ENCODE measurements at regions not wholly inside any gene's neighbourhood (a gene's known extent, or its start where the extent isn't known, plus 50 kb on each side); places are given as distances from the start of the nearest gene placed in this dataset.

- TF ChIP-seq, protein P1, sequence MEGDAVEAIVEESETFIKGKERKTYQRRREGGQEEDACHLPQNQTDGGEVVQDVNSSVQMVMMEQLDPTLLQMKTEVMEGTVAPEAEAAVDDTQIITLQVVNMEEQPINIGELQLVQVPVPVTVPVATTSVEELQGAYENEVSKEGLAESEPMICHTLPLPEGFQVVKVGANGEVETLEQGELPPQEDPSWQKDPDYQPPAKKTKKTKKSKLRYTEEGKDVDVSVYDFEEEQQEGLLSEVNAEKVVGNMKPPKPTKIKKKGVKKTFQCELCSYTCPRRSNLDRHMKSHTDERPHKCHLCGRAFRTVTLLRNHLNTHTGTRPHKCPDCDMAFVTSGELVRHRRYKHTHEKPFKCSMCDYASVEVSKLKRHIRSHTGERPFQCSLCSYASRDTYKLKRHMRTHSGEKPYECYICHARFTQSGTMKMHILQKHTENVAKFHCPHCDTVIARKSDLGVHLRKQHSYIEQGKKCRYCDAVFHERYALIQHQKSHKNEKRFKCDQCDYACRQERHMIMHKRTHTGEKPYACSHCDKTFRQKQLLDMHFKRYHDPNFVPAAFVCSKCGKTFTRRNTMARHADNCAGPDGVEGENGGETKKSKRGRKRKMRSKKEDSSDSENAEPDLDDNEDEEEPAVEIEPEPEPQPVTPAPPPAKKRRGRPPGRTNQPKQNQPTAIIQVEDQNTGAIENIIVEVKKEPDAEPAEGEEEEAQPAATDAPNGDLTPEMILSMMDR (IDR thresholded peaks at IDR 0.05; ENCODE audit: insufficient read depth, low read depth, low read length), result no peak
- TF ChIP-seq EZH2 (IDR thresholded peaks at IDR 0.05; ENCODE audit: insufficient read depth, low read length), result no peak
Observed at GRCh38 chr5:1995491-1995890, 112.8 kb upstream of the IRX4 start.

Data from astrocyte (in vitro differentiated cells and primary cell).